Muscle layer of duodenum (tissue), 2 donors: ENCODE measurements at regions not wholly inside any gene's neighbourhood (a gene's known extent, or its start where the extent isn't known, plus 50 kb on each side); places are given as distances from the start of the nearest gene placed in this dataset.
"Not testable (repeated sequence)": the region's sequence is repeated elsewhere in the genome, so short reads cannot be mapped to it uniquely, and the experiment has no call there.

ENCODE experiments used
- H3K27ac ChIP-seq: one replicate; pipeline ENCODE4 v1.7.0; 2013; ENCODE audit warnings: mild to moderate bottlenecking, low read length
- H3K27me3 ChIP-seq: one replicate; pipeline ENCODE4 v1.7.0; 2013; ENCODE audit warnings: low read depth, mild to moderate bottlenecking, control low read depth, low read length
- H3K36me3 ChIP-seq, 2 donors: one replicate each; pipeline ENCODE4 v1.7.0; 2013; ENCODE audit warnings: low read length in 2 of 2, control low read depth in 1 of 2, mild to moderate bottlenecking in 1 of 2; ENCODE audit not compliant: insufficient read depth in 2 of 2, control insufficient read depth in 1 of 2
- H3K4me1 ChIP-seq, 2 donors: one replicate each; pipeline ENCODE4 v1.7.0; 2013; ENCODE audit warnings: low read length in 2 of 2, mild to moderate bottlenecking in 2 of 2, control low read depth in 1 of 2, moderate library complexity in 1 of 2; ENCODE audit not compliant: insufficient read depth in 2 of 2, control insufficient read depth in 1 of 2
- H3K4me3 ChIP-seq, 2 donors: one replicate each; pipeline ENCODE4 v1.7.0; 2013; ENCODE audit warnings: low read length in 2 of 2, low read depth in 1 of 2, mild to moderate bottlenecking in 1 of 2
- H3K9me3 ChIP-seq, 2 donors: one replicate each; pipeline ENCODE4 v1.7.0; 2013; ENCODE audit warnings: low read length in 2 of 2, control low read depth in 1 of 2, mild to moderate bottlenecking in 1 of 2; ENCODE audit not compliant: control insufficient read depth in 1 of 2
- donor health status: healthy.

- Histone ChIP-seq H3K27me3 (no peaks in the 10 kb centered on the region), H3K9me3 (no peaks in the 10 kb centered on the region), H3K36me3 (no peaks in the 10 kb centered on the region), H3K4me3 (no peak overlapping the region), H3K4me1 (no peaks in the 10 kb centered on the region), H3K27ac (no peak overlapping the region)
Observed at GRCh38 chr16:60204181-60204580, 1470.1 kb upstream of the GOT2 start.

GRCh38 chr16:60203525-60204124, 1469.5 kb upstream of the GOT2 start:
- H3K4me3 ChIP-seq = no peak overlapping the region
- H3K36me3 ChIP-seq = no peaks in the 10 kb centered on the region
- no peaks in the 10 kb centered on the region for H3K27me3 ChIP-seq
- no peaks in the 10 kb centered on the region for H3K9me3 ChIP-seq
- no peaks in the 10 kb centered on the region for H3K4me1 ChIP-seq
- no peak overlapping the region for H3K27ac ChIP-seq

- not testable (repeated sequence) for H3K4me1 ChIP-seq, H3K27ac ChIP-seq, H3K4me3 ChIP-seq, H3K36me3 ChIP-seq, H3K27me3 ChIP-seq, H3K9me3 ChIP-seq
Observed at GRCh38 chr16:60200729-60201128, 1466.6 kb upstream of the GOT2 start.

GRCh38 chr16:60200161-60200560, 1466.0 kb upstream of the GOT2 start:
- H3K27ac ChIP-seq = no peak overlapping the region
- no peaks in the 10 kb centered on the region for H3K4me1 ChIP-seq
- no peaks in the 10 kb centered on the region for H3K27me3 ChIP-seq
- H3K9me3 ChIP-seq = no peaks in the 10 kb centered on the region
- H3K4me3 ChIP-seq = no peak overlapping the region
- H3K36me3 ChIP-seq = no peaks in the 10 kb centered on the region

GRCh38 chr16:60199150-60199549, 1465.0 kb upstream of the GOT2 start:
- H3K36me3 ChIP-seq = no peaks in the 10 kb centered on the region
- no peaks in the 10 kb centered on the region for H3K27me3 ChIP-seq
- no peaks in the 10 kb centered on the region for H3K9me3 ChIP-seq
- H3K4me3 ChIP-seq = no peak overlapping the region
- no peak overlapping the region for H3K27ac ChIP-seq
- no peaks in the 10 kb centered on the region for H3K4me1 ChIP-seq

- no peaks in the 10 kb centered on the region for H3K4me1 ChIP-seq
- no peaks in the 10 kb centered on the region for H3K36me3 ChIP-seq
- H3K27ac ChIP-seq = no peak overlapping the region
- no peaks in the 10 kb centered on the region for H3K27me3 ChIP-seq
- H3K9me3 ChIP-seq = no peaks in the 10 kb centered on the region
- H3K4me3 ChIP-seq = no peak overlapping the region
Observed at GRCh38 chr16:60181536-60181935, 1447.4 kb upstream of the GOT2 start.

GRCh38 chr16:60180609-60181008, 1446.5 kb upstream of the GOT2 start:
- no peaks in the 10 kb centered on the region for H3K9me3 ChIP-seq
- H3K27ac ChIP-seq = no peak overlapping the region
- no peaks in the 10 kb centered on the region for H3K27me3 ChIP-seq
- no peaks in the 10 kb centered on the region for H3K4me1 ChIP-seq
- H3K4me3 ChIP-seq = no peak overlapping the region
- no peaks in the 10 kb centered on the region for H3K36me3 ChIP-seq

- no peak overlapping the region for H3K27ac ChIP-seq
- no peak overlapping the region for H3K4me3 ChIP-seq
Observed at GRCh38 chr16:60170196-60170595, 1436.1 kb upstream of the GOT2 start.

GRCh38 chr16:60166111-60166510, 1432.0 kb upstream of the GOT2 start:
- Histone ChIP-seq H3K4me1 (no peaks in the 10 kb centered on the region), H3K36me3 (no peaks in the 10 kb centered on the region), H3K4me3 (no peak overlapping the region), H3K9me3 (no peaks in the 10 kb centered on the region), H3K27ac (no peak overlapping the region), H3K27me3 (no peaks in the 10 kb centered on the region)

More at GRCh38 chr16:60170196-60170595, 1436.1 kb upstream of the GOT2 start:
- H3K36me3 ChIP-seq = no peaks in the 10 kb centered on the region
- H3K4me1 ChIP-seq = no peaks in the 10 kb centered on the region
- H3K9me3 ChIP-seq = no peaks in the 10 kb centered on the region
- no peaks in the 10 kb centered on the region for H3K27me3 ChIP-seq

- H3K27me3 ChIP-seq = no peaks in the 10 kb centered on the region
Observed at GRCh38 chr16:60151987-60152386, 1417.9 kb upstream of the GOT2 start.

GRCh38 chr16:60150907-60151306, 1416.8 kb upstream of the GOT2 start:
- H3K9me3 ChIP-seq = peaks cover 0 to 3% of the 10 kb centered on the region in 2 donors
- no peaks in the 10 kb centered on the region for H3K4me1 ChIP-seq
- H3K36me3 ChIP-seq = no peaks in the 10 kb centered on the region
- H3K27ac ChIP-seq = no peak overlapping the region
- no peak overlapping the region for H3K4me3 ChIP-seq
- H3K27me3 ChIP-seq = no peaks in the 10 kb centered on the region

More at GRCh38 chr16:60151987-60152386, 1417.9 kb upstream of the GOT2 start:
- H3K4me3 ChIP-seq = no peak overlapping the region
- H3K4me1 ChIP-seq = no peaks in the 10 kb centered on the region
- H3K36me3 ChIP-seq = no peaks in the 10 kb centered on the region
- H3K27ac ChIP-seq = no peak overlapping the region
- H3K9me3 ChIP-seq = peaks cover 0 to 2% of the 10 kb centered on the region in 2 donors

GRCh38 chr16:60143348-60143705, 1409.2 kb upstream of the GOT2 start:
- no peak overlapping the region for H3K4me3 ChIP-seq
- H3K4me1 ChIP-seq = no peaks in the 10 kb centered on the region
- H3K36me3 ChIP-seq = no peaks in the 10 kb centered on the region
- H3K27ac ChIP-seq = no peak overlapping the region
- H3K27me3 ChIP-seq = no peaks in the 10 kb centered on the region
- H3K9me3 ChIP-seq = peaks cover 0 to 8% of the 10 kb centered on the region in 2 donors
